NCI-H2171 treated with DMSO at 0.1 percent for 48 hours (cell line): ENCODE measurements at regions not wholly inside any gene's neighbourhood (a gene's known extent, or its start where the extent isn't known, plus 50 kb on each side); places are given as distances from the start of the nearest gene placed in this dataset.
A peak's percentile ranks its signal among the peaks of the same experiment; 100 is the strongest.

Experiments
- DNase-seq: peaks from one replicate; lab custom pipeline; 2025; lab: John Stamatoyannopoulos, UW

DNA sequence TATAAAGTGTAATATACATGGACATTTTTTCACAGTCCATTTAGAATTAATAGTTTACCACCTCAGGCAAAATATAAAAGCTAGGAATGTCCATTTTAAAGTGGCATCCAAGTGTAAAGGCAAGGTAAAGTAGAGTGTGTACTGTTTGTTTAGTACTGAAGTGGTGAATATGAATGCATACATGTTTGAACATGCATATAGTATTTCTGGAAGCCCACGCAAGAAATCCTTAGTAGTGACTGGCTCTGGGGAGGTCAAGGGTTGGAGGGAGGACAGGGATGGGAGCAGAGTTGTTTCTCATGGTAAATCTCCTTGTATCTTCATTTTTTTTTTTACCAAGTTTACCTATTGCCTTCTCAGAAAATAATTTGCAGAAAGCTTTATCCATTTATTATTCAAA, 129.2 kb downstream of the UNC5CL start:
- DNase-seq, result no peak

DNA sequence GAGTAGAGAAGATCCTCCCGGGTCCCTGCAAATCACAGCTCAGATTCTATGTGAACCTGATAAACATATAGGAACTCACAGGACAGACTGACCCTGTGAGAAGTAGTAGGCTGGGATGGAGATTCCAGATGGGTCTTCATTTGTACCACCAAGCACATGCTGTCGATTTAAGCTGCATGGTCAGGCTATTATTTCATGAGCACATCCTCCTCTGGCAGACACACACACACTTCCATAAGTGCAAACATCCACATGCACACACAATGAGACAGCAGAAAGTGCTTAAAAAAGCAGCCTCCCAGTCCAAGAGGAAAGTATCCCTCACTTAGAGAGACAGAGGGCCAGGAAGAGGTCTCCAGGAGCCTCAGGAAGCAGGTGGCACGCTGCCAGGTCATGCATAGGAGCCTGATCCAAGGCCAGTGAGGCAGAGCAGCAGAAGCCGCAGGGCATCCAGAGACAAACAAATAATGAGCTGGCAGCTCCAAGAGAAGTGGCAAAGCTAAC, 131.8 kb downstream of the UNC5CL start:
- DNase-seq, result peak; percentile 62

DNA sequence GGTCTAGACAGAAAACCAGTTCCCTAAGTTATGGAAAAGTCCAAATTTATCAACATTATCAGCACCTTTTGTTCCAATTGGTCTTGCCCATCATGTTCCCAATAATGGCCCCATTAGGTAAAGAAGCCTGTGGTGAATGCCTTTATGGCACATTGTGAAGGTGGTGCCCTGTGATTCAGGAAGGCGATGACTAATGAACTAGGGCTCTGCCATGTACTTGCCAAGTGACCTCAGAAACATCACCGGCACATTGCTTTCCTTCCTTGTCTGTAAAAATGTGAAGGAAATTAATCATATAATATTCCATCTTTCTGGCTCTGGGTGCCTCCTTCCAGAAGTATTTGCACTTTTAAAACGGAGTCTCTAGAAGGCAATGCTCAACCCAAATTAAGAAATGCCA, 132.3 kb downstream of the UNC5CL start:
- DNase-seq, result no peak

DNA sequence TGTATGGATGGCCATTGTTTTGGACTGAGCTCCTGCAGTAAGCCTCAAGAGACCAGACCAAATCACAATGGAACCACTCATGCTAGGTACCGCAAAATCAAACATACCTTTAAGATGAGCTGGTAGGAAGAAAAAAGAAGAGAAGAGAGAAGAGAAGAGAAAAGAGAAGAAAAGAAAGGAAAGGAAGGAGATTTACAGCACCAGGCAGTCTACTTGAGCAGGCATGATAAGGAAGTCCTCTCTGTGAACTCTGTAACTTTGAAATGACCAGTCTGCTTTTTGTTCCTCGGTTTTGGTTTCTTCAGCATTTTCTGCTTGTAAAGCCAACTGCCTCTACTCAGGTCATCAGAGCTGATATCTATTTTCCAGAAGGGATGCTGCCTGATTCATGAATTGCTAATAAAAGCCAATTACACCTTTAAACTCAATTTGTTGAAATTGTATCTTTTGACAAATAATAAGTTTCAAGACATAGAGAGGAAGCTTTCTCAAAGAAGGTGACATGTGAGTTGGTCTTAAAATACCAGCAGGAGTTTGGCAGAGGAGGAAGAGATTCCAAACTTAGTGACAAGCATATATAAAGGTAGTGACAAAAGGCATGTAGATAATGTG, 134.3 kb downstream of the UNC5CL start:
- DNase-seq, result no peak

DNA sequence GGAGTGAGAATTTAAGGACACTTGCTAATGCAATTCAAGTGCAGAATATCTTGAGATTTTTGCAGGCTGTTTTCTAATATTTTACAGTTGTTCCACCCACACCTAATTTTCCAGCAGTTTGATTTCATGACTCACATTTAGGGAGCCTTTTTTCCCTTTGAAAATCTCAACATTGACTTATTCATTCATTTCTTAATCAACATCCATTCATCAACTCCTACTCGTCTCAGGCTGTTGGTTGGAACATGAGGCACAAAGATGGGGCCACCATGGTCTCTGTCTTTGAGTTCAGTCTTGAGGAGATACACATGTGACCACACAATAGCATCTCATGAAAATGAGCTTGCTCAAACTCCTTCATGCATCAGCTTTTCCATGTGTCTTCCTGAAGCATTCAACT, 135.6 kb downstream of the UNC5CL start:
- DNase-seq, result no peak

DNA sequence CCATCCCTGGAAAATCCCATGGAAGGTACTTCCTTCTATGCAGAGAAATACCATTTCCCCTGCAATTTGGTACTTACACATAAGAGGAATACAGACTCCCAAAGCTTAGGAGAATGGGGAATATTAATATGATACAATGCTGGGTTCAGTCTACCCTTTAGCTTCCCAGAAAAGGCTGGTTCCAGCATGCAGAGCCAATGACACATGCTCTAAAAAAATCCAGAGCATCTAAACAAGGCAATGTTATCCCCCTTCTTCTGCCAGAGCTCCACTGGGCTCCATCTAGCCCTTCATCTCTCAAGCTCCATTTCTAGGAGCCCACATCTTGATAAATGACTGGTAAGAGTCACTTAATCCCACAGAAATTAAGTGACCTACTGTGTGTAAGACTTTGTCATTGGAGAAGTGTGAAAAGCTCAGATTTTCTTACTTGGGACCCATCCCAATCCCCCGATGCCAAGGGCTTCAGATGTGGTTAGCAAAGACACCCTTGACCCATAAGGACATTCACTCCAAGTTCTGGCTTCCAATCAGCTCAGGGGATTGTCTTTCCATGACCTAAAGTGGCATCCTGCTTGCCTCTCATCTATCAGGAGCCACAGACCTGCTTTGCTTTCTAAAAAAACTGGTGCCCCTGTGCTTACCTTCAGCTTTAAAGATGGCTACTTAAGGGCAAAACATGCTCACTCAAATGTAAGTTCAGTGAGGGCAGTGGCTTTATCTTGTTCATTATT, 137.5 kb downstream of the UNC5CL start:
- no peak for DNase-seq

DNA sequence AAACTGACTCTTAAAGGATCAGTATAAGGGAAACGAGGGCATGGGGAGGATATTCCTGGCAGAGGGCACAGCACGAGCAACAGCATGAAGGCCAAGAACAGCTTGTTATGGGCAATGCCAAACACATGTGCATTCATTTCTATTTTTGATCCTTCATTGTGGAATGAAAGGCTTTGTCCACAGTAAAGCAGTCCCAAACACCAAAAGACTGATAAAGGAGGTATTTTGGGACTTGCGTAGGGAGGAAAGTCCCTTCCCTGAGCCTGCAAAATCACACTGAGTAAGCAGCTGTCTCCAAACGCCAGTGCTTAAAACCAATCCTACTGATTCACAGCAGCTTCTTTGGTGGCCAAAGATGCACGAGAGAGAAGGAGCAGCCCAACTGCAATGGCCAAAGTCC, 138.2 kb downstream of the UNC5CL start:
- no peak for DNase-seq

DNA sequence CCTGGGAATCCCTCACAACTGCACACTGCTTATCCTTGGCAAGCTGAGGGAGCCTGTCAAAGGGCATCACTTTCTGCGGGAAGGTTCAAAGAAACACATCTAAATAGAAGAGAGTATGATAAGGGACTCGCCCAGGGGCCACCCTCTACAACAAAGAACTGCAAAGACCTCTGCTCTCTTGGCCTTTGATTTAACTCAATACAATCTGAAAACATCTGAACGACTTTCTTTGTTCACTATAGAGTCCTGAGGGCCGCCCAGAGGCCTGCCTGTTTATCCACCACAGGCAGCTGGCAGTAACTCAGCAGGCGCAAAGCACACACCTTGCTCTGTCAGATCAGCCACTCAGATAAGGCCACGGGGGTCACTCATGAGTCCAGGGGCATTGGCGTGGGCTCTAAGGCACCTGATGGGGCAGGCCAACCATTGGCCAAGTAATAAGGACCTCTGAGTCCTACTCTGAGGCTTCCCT, 139.3 kb downstream of the UNC5CL start:
- no peak for DNase-seq

DNA sequence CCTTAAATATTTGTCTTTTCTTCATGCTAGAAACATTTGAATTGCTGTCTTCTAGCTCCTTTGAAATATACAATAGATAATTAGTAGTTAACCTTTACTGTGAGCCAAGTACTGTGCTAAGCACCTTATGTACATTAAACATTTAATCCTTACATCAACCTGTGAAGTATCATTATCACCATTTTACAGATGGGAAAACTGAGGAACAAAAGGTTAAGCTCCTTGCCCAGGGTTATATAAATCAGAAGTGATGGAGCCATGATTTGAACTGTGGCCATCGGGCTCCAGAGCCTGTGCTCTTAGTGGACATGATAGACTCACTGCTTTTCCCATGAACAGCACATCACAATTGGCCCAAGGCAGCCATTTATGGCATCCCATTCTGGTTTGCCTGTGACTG, 140.9 kb downstream of the UNC5CL start:
- DNase-seq, result no peak

DNA sequence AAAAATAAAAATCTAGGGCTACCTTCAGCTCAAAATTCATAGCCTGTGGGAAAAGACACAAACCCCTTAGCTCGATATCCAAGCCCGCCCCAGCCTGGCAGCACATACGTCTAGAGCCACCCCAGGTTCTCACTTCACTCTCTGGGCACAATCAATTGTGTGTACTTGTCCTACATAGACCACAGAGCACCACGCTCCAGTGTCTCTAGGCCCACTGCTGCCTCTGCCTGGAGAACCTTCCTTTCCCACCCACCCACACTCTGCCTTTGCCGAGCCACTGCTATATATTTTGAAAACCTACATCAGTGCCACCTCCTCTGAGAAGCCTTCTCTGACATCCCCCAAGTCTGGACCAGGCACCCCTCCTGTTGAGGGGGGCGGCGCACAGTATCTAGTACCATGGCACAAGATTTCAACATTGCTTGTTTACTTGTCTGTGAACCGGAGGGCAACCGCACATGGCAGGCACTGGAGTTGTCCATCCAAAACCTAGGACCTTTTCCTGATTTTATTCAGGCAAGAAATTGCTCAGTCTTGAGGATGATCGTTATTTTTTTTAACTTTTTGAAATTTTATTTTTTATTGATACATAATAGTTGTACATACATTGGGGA, 141.5 kb downstream of the UNC5CL start:
- DNase-seq, result no peak

DNA sequence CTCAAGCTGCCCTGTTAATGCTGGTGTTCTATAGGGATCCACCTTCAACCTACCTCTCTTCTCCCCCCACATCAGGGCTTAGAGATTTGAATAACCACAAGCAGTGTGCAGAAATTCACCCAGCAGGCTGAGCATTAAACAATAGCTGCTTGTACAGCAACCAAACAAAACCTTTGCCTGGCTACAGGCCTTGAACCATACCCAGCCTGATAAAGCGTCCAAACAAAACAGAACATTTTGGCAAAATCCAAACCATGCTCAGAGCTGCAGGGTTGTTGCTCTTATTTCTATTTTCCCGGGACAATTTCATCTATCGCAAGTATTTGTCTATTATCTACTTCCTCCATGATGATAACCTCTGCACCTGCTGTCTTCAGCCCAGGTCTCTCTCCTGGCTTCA, 142.3 kb downstream of the UNC5CL start:
- no peak for DNase-seq

DNA sequence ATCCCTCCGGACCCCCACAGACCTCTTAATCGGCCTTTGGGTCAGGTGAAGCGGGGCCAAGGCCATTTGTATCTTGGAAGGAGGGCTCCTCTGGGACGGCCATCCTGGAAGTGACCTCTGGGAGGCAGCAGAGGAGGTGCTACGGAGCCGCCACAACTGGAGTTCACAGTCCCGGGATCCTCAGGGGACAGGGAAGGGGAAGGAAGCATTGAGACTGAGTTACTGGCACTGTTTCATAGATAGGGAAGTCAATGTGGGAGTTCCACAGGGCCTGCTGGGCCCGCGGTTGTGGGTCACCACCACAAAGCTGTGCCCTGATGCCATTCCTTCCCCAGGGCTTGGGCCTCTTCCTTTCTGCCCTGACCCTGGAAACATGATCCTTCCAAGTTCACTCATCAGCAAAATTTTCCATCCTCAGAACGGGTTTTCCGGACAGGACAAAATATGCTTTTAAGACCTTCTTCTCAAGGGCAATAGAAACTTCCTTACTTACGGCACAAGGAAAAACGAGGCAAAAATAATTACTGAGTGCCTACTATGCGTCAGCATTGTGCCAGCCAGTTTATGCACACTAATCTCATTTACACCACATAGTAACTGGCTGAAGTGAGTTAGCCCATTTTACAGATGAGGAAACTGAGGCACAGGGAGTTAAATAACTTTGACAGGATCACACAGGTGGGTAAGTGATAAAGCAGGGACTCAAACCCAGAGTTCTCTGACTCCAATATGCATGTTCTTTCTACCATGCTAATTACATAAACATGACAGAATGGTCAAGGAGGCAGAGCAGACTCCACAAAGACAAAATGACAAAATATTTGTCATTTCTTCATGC, 143.8 kb downstream of the UNC5CL start:
- DNase-seq, result no peak

DNA sequence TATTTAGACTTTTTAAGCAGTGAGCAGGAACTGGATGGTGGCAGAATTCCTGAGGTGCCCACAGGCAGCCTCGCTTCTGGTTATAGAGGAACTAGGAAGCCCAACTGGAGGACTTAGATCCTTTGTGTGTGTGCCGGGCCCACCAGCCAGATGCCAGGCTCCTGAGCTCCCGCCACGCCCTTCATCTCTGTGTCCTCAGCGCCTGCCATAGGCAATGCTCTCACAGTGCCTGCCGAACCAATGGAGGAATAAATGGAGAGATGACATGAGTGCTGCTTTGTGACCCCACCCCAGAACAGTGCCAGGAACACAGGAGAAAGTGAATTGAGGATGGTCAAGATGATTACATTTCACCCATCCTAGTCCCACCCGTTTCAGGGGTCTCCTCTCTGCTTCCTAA, 146.0 kb downstream of the UNC5CL start:
- DNase-seq, result no peak

DNA sequence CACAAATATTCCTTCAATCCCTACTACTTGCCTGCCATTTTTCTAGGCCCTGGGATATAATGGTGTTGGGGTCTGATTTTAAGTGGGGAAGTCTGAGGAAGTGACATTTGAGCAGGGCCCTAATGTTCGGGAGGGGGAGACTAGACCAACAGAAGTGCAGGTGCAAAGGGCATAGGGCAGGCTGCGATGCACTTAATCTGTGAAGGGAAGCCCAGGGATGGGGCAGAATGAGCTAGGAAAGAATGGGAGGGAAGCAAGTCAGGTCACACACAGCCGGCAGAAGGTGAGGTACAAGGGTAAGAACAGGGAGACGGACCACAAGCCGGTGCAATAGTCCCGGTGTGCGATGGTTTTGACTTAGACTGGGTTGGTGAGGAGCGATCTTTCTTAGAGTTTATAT, 146.8 kb downstream of the UNC5CL start:
- no peak for DNase-seq

DNA sequence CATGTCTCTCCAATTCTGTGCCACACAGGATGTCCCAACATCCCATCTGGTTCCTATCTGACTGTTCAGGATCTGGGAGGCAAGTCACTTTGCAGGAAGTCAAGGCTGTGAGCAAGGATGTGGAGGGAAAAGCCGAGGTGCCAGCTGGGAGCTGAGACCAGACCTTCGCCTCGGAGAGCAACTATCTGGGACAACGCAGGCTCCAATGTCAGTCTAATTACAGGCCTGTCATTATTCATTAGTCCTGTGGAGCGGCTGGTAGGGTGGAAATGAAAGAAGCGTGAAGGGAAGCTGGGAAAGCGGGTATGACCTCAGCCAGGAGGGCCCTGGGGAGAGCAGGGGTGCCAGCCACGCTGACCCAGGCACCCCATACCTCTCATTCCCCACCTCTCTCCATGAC, 147.3 kb downstream of the UNC5CL start:
- peak; percentile 29 for DNase-seq

DNA sequence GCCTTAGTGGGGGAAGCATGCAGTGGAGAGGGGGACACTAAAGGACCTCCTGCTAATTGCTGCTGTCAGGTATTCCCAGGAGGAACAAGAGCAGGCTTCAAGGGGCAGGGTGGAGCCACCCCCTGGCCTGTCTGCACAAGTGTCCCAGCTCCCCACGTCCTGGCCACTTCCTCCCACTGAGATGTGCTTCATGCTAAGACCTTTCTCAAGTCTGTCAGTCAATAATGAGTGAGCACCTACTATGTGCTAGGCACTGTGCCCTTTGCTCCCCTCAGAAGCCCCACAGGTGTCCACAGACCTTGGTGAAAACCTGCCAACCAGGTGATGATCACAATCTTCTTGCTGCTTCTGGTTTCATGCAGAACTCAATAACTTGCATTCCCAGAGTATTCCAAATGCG, 147.9 kb downstream of the UNC5CL start:
- DNase-seq, result no peak

DNA sequence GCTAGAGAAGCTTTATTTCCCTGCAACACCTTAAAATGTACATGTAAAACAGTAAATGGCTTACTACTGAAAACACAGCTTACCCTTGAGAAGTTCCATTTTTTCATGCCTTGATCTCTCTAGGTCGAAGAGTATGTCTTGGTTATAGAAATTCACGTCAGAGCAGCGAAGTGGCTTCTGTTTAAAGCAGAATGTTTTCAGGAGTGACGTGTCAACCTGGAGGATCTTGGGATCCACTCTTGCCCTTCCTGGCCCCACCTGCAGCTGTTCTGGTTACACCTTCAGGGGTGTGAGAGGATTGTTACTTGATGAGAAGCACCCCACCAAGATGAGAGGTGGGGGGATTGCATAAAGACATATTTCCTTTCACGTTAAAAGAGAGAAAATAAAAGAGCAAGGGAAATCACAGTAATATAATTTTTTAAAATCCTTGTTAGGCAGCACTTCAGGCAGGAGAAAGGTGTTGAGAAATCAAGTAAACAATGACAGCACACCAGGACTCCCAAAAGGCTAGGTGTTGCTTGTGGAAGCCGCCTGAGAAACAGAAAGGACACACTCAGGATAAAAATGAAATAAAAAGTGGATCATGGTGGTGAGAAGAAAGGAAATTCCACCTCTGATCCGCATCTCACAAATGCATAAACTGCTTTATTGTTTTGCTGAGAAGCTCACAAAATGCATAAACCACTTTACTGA, 149.7 kb downstream of the UNC5CL start:
- DNase-seq, result no peak

DNA sequence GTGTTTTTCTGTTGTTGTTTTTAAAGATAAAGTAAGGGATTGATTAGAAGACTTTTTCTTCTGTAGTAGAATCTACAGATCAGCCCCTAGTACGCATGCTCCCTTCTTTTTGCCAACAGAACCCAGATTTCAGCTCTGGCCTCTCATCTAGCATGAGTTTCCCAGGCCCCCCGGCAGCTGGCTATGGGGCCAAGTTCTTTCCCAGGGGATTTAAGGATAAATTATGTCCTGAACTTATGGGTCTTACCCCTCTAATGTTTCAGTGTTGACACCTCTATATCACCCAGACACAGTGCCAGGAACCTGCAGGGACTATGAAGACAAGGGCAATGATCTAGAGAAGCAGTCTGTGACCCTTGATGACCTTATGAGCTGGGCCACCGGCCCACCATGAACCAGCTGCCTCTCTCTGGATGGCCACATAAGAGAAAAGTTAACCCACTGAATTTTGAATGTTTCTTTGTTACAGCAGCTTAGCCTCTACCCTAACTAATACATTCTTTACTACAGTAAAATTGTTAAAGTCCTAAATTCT, 150.5 kb downstream of the UNC5CL start:
- no peak for DNase-seq

DNA sequence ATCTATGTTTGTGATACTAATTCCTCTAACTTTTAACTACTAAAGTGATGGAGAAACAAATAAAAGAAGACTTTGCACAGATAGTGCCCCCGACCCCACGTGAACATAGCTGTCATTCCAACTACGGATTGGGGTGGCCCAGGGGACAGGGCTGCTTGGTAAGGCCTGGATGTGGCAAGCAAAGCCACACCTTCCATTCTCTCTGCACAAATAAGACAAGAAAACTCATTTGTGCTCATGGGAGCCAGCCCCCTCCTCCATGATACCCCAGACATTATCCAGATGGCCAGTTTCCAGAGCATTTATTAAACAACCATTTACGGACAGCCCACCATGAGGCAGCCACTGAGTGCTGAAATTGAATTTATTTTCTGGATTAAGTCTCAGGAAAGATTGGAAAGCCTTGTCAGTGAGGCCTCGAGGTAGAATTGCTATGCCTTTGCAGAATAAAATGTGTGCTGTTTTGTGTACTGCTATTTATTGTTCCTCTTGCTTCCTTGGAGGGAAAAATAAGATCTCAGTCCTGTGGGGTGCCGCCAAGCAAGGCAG, 151.2 kb downstream of the UNC5CL start:
- DNase-seq, result no peak

DNA sequence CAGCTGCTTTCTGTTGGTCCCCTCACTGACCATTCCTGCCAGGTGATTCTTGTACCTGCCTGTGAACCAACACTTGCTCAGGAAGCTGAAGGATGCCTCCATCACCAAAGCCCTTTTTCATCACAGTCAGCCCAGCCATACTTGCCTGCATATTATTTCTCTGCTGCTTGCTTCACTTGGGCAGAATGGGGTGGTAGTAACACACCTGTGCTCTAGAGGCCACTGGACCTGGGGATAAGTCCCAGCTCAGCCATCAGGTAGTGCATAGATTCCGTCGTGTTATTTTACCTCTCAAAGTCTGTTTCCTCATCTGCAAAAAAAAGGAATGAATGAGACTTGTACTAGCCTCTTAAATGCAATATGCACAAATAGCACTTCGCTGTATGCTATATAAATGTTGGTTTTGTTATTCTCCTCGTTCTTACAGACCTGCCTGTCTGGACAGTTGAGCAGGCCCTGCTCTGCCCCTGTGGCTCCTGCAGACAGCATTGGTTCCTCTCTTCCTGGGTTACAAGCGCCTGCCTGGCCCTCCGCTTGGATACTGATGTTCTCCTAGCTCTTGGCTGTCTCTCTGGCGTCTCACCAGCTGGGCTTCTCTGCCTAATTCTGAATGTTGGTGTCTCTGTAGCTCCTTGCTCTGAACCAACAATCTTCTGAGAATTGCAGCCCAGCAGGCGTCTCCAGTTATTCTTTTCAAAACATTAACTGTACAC, 151.8 kb downstream of the UNC5CL start:
- no peak for DNase-seq
